H1 (cell line): ENCODE measurements at regions not wholly inside any gene's neighbourhood (a gene's known extent, or its start where the extent isn't known, plus 50 kb on each side); places are given as distances from the start of the nearest gene placed in this dataset.

Experiments used
- BACH1 ChIP-seq: IDR thresholded peaks from 2 replicates; pipeline ENCODE4 v1.6.1; 2012; ENCODE audit warnings: low read length, improper control_type of control experiment
- CHD2 ChIP-seq: IDR thresholded peaks from 2 replicates; pipeline ENCODE4 v1.6.1; 2012; ENCODE audit warnings: low read length, improper control_type of control experiment
- CTBP2 ChIP-seq: IDR thresholded peaks from 2 replicates; pipeline ENCODE4 v1.7.0; 2011; ENCODE audit warnings: borderline replicate concordance, mild to moderate bottlenecking, moderate library complexity, mixed read lengths, low read length; ENCODE audit not compliant: insufficient read depth, insufficient read length
- JUND ChIP-seq: IDR thresholded peaks from 2 replicates; pipeline ENCODE4 v1.6.1; 2011; ENCODE audit warnings: mild to moderate bottlenecking, improper control_type of control experiment, low read length

GRCh38 chrX:63913719-63914118 lies 128.7 kb upstream of the ARHGEF9 start (continued):
- no peak for TF ChIP-seq CHD2
- no peak for TF ChIP-seq JUND
- TF ChIP-seq BACH1, result no peak
- TF ChIP-seq CTBP2, result no peak
